NCI-H69 (cell line): ENCODE measurements at regions not wholly inside any gene's neighbourhood (a gene's known extent, or its start where the extent isn't known, plus 50 kb on each side); places are given as distances from the start of the nearest gene placed in this dataset.

Experiments used
- DNase-seq: peaks from one replicate; lab custom pipeline; 2025; lab: John Stamatoyannopoulos, UW

- no peak for DNase-seq
These were observed 409.8 kb downstream of the GPD2 start for GRCh38 chr2:156845806-156846558.

DNA sequence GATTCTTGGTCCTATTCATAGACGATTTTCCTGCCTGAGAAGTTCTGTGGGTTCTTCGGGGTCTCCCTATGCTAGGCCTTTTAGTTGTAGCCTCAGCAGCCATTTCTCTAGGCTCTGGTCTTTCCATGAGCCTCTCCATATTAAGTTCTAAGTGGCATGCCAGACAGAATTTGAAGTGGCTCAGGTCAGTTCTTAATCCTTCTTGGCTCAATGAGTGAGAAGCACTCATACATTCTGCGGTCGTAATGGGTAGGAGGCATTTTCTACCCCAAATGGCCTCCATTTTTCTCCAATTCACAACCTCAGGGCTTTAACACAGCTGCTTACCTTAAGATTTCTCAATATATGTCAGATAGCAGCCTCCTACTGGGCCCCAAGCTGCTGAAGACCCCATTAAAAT is 405.3 kb upstream of the GALNT5 start:
- no peak for DNase-seq

DNA sequence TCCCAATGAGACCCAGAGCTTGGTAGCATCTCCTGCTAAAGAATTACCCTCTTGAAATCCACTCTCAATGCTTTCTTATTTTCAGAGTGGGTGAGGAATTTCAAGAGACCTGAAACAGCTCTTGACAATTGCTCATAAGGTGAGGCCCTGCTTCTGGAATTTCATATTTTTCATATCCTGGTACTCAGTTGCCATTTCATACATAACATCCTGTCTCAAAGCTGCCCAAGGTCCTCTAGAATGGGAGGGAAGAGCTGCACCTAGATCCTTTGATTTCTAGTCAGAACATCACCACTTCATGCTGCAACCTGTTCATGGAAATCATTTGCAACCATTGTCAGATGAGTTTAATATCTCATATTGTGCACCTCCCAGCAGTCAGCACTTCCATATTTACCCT is 404.8 kb upstream of the GALNT5 start:
- no peak for DNase-seq

DNA sequence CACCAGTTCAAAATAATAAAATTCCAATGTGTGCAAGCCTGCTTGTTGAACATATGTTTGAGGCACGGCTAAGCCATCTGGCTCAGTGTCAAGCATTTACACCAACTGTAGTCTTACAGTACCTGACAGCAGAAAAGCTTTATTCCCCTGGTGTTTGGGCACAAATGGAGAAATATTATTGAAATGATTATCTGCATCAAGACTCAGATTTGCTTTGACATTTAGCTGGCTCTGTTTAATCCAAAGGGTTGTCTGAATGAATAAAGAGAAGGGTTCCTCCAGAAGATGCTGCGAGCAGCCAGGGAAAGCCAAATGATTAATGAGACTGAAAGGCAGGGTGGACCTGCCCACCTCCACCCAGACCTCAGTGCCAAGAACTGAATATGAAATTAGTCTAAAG is 393.2 kb upstream of the GALNT5 start:
- DNase-seq: peak; percentile 28

DNA sequence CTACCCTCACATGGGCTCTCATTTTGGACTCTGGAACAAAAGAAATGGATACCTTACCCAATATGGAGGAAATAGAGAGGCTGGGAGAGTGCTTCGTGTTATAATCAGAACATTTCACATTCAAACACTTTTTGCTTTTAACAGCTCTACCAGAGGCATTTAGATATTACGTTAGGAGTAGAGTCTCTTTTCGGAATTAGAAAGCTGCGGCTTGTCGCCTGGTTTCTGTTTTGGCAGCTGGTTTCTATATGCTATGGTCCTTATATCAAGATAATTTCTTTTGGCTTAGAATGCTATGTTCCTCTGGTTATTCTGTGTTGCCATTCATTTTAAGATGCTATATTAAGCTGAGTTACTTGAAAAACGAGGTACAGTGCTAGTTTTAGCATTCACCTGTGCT is 392.8 kb upstream of the GALNT5 start:
- no peak for DNase-seq

GRCh38 chr2:156867201-156867600 is 390.3 kb upstream of the GALNT5 start:
- no peak for DNase-seq

DNA sequence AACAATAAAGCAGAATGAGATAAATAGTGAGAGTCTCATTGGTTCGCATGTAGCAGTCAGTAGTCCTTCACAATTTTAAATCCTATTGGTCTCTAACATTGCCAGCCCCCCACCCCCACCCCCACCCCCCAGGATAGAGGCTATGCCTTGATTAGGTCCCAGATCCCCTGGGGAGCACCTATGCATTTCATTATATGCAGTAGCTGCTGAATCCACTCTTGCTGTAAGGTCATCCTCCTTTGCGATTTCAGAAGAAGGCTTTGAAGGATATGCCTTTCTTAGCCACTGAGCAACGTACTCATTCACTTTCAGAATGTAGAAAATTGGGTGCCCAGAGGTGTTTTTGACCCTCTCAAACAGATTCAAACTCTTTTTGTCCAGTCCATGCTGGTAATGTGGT is 382.8 kb upstream of the GALNT5 start:
- no peak for DNase-seq

DNA sequence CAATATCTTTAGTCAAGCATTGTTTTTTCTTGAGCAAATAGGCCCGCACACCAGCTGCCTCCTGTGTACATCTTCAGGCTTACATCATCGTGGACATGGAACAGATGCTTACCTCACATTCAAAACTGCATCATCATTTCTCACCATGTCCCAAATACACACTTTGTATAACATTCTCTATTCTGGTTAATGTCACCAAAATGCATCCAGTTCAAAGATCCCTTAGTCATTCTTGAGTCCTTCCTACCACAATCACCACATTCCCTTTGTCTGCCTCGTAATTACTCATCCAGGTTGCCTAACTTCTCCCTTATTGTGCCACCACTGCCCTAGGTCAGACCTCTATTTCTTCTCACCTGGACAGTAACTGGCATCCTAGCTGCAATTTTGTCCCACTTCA is 373.7 kb upstream of the GALNT5 start:
- no peak for DNase-seq

DNA sequence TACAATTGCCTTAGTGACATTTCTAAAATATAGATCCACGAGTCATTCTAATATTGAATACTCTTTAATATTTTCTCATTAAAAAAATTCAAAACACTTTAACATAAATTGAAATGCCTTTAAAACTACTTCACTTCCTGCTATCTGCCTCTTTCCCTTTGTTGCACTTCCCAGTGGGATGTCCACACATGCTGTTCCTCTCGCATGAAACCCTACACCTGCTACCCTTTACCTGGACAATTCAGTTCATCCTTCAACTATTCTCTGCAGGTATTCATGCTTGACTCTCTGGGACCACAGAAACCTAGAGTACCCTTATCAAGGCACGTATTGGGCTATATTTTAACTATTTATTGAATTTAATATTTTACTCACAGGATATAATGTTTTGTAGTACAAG is 373.3 kb upstream of the GALNT5 start:
- peak; percentile 4 for DNase-seq

DNA sequence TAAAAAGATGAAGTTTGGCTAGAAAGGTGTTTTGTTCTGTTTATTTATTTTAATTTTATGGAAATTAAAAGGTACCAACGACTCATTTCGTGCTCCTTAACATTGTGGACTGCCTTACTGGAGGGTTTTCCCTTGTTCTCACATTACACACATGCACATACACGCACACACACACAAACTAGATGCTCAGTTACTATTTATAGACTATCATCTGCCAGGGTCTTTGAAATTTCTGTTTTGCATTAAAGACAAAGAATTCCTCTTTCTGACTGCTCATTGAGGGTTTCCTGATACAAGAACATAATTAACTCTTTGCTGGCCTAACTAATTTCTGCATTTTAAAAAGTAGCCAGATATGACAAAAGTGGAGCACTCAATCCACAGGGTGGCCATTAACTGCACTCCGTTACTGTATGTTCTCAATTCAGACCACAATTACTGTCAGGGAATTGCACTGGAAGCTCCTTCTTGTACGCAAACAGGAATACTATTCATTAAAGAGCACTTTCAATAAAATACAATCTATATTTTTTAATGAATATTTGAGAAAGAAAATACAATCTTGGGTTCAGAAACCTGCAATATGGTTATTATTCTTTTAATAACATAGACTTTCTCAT is 366.9 kb upstream of the GALNT5 start:
- no peak for DNase-seq

GRCh38 chr2:156891609-156892008 is 365.9 kb upstream of the GALNT5 start:
- DNase-seq: no peak

DNA sequence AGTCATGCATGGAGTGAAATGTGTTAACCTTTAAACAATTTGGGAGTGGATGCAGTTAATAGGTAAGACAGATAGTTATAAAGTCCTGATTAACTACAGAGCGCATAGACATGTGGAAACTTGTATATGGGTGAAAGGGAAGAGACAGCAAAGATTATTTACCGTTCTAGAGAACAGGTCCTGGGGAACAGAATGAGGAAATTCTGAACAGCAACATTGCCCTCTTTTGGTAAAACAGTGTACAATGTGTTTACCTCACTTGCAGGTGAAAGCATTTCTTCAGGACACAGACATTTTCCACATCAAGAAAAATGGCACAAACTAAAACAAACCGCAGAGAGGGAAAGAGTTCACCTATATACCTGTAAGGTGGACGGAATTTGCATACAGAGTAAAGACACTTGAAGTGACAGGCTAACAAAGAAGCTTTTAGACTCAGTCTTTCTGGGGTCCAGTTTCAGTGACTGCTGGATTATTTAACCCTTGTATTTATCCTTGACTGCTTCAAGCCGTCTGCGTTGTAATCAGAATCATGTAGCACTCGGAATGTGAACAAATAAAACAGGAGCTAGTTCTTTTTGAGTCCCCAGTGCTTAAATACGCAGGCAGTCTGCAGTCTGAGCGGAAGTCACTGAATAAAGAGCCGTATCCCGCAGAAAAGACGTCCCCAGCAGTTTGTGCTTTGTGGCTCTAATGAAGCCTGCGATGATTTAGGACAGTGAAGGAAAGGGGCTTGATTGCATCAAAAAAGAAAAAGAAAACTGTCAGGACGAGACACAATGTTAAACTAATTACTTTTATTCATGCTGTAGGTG is 364.8 kb upstream of the GALNT5 start:
- peak; percentile 52 for DNase-seq

- no peak for DNase-seq
These were observed 361.2 kb upstream of the GALNT5 start for GRCh38 chr2:156896294-156896693.

DNA sequence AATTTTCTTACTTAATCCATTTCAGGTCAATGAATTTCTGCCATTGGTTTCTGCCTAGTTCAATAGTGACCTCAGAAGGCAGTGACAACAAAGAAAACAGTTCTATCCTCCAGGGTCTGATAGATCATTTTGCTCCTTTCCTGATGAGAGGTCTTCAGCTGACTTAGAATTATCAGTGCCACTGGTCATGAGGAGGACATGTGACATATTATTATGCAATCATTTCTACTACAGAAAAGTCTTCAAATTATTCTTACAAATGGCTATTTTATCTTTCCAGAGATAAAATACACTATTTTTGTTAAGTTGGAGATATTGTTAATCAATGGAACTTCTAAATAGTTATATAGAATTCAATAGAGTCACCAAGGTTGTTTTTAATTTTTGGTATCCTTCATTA is 360.0 kb upstream of the GALNT5 start:
- DNase-seq: no peak

DNA sequence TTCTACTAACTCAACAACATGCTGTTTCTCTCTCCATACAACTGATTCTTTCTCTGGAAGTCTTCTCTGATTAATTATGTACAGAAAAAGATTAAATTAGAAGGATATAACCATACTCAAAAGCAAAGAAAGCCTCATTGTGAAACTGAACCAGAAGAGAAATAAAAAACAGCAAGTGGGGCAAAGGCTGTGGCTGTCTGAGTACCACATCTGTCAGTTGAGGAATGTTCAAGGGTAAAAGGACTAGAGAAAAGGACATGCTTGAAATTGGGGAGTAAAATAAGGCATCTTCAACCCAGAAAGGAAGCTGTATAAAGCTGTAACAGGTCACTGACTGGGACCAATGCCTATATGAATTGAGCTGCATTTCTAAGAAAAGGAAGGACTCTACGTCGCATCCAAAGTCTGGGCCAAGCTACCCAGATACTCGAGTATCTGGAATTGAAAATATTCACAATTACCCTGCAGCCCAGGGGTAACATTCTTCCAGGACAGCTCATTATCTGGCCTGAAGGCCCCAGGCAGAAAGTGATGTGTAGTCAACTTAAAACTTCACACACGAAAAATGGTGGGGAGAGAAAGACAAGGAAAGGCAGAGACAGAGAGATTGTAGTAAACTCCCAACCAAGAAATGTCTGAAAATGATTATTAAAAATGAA is 356.0 kb upstream of the GALNT5 start:
- no peak for DNase-seq

GRCh38 chr2:156903335-156903734 is 354.2 kb upstream of the GALNT5 start:
- no peak for DNase-seq

- no peak for DNase-seq
These were observed 349.7 kb upstream of the GALNT5 start for GRCh38 chr2:156907806-156908205.

DNA sequence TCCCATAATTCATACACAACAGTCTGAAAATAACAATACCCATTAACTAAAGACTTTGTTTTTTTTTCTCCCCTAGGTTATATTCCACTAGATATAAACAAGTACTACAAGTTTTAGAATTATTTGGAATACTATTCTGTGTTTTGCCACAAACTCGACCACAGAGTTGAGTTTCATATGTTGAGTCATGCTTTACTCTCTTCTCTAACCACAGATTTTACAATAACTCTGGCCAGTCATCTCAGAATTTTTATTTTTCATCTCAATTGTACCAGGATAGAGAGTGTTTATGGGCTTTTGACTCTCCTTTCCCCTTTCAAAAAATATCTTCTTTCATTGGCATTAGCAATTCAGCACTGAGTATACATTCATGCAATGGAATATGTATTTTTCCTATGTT is 348.7 kb upstream of the GALNT5 start:
- DNase-seq: no peak

- no peak for DNase-seq
These were observed 347.5 kb upstream of the GALNT5 start for GRCh38 chr2:156909983-156910382.

- DNase-seq: no peak
These were observed 342.2 kb upstream of the GALNT5 start for GRCh38 chr2:156915332-156915731.

DNA sequence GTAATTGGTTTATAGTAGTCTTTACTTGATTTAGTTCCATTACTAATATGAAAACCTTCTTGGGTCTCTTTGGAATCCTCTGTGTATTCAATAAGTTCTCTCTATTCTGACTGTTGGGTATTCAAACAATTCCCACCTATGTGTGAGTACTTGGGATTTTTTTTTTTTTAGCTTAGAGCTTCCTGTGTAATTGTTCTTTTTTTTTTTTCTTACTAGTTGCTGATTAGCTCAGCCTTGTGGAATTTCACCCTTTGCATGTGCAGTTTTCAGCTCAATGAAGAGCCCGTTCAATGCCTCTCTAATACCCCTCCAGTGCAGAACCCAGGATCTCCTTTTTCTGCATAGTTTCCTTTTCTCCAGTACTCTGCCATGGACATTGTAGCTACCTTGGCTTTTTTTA is 339.1 kb upstream of the GALNT5 start:
- no peak for DNase-seq

- no peak for DNase-seq
These were observed 327.1 kb upstream of the GALNT5 start for GRCh38 chr2:156930423-156930822.
